Heart right ventricle (tissue), 16 donors: ENCODE measurements at regions not wholly inside any gene's neighbourhood (a gene's known extent, or its start where the extent isn't known, plus 50 kb on each side); places are given as distances from the start of the nearest gene placed in this dataset.
A peak's percentile ranks its signal among the peaks of the same experiment; 100 is the strongest.

Source experiments
- ATAC-seq, 8 donors: fragments of 200-7000 bp; cut with Tn5 transposase; one replicate each; pipeline ENCODE4 v1.9.1; 2020; ENCODE audit warnings: mild to moderate bottlenecking in 8 of 8, moderate library complexity in 8 of 8, moderate number of reproducible peaks in 1 of 8
- DNase-seq, 2 donors: peaks; one replicate each; pipeline ENCODE4 v3.0.0-alpha.2; 2020
- H3K27ac ChIP-seq, 10 donors: fragments of 200-600 bp; sonication (generic) in 2 of 10; one replicate each; pipeline versions ENCODE4 v1.5.0 to v1.8.0; 2020 to 2022; ENCODE audit warnings: mild to moderate bottlenecking in 3 of 10
- H3K27me3 ChIP-seq, 7 donors: fragments of 200-600 bp; one replicate each; pipeline ENCODE4 v1.8.0; 2021 to 2022; ENCODE audit warnings: mild to moderate bottlenecking in 2 of 7
- H3K36me3 ChIP-seq, 9 donors: fragments of 200-600 bp; sonication (generic) in 1 of 9; one replicate each; pipeline versions ENCODE4 v1.5.0 to v1.8.0; 2020 to 2022; ENCODE audit warnings: mild to moderate bottlenecking in 2 of 9
- H3K4me1 ChIP-seq, 9 donors: fragments of 200-600 bp; sonication (generic) in 1 of 9; one replicate each; pipeline versions ENCODE4 v1.5.0 to v1.8.0; 2020 to 2022; ENCODE audit warnings: mild to moderate bottlenecking in 4 of 9
- H3K4me3 ChIP-seq, 10 donors: fragments of 200-600 bp; sonication (generic) in 2 of 10; one replicate each; pipeline versions ENCODE4 v1.5.0 to v1.8.0; 2020 to 2022; ENCODE audit warnings: mild to moderate bottlenecking in 7 of 10, moderate library complexity in 2 of 10
- H3K9me3 ChIP-seq, 11 donors: fragments of 200-600 bp in 10 of 11; sonication (generic) in 2 of 11; one replicate each; pipeline versions ENCODE4 v1.5.0 to v1.8.0; 2013 to 2022; ENCODE audit warnings: mild to moderate bottlenecking in 2 of 11, control low read depth in 1 of 11, moderate library complexity in 1 of 11
- CTCF ChIP-seq, 9 donors: fragments of 200-600 bp; sonication (generic) in 2 of 9; IDR thresholded peaks; one replicate each; pipeline versions ENCODE4 v1.5.0 to v1.8.0; 2021 to 2022; ENCODE audit warnings: antibody characterized with exemption in 9 of 9, mild to moderate bottlenecking in 5 of 9, moderate library complexity in 1 of 9
- WGBS, 2 donors: extraction: QIAGEN DNeasy Blood & Tissue Kit; methylation state at CpG; one replicate each; pipeline ENCODE4 v1.1.7; 2013; ENCODE audit warnings: inconsistent platforms in 1 of 2; 5-methylcytosine and 5-hydroxymethylcytosine counted together
- intact Hi-C, 10 donors: fragments of 100-400 bp; cut with DNase I; formaldehyde crosslinking; loops; one replicate each; pipeline versions ENCODE4 v1.11.1 to v1.14.2; 2022
- donor health status: Arrhythmogenic right ventricular cardiomyopathy.
- donor health status: ischemic (EF 13 %, LVEDD 7.1; RV severe dilation, severe dysfunction).
- donor health status: healthy with polysubstance abuse.
- donor health status: DM: no; HTN: yes; CAD: no.
- donor health status: DM: no; HTN: no; CAD: no.
- donor health status: ischemic (EF 25% LVEDD 6.9; RV normal size, moderate dysfunction).
- donor health status: ischemic (EF 25% LVEDD 5.7; RV mildly dilated, moderate dysfunction).
- donor health status: healthy.
- donor health status: DM: yes; HTN: yes; CAD: no.
- donor health status: Ischemic cardiomyopathy.
- donor health status: ischemic (EF 35%, LVEDD 5.7; RV mildly dilated, moderate dysfunction).
- donor health status: nonischemic (EF 11% LVEDD 7.7; RV severe dilation, severe dysfunction).
- donor health status: DM: yes; HTN: yes; CAD: no.
- donor health status: PGD.
- donor health status: ischemic (EF 29% LVEDD 5.4; RV normal size, mild dysfunction).
- donor health status: nonischemic (EF 23%, LVEDD 6.1; RV moderate dilation, normal function).

- WGBS, 2 donors: 96 to 99% methylated on average over 6 of the region's 6 CpGs
- Histone ChIP-seq H3K9me3 (no peaks in the 10 kb centered on the region), H3K27me3 (no peaks in the 10 kb centered on the region), H3K4me3 (no peak overlapping the region), H3K36me3 (no peaks in the 10 kb centered on the region), H3K27ac (no peak overlapping the region), H3K4me1 (peaks cover 0 to 17% (median 0%) of the 10 kb centered on the region in 9 donors)
- intact Hi-C loops: no loop called here
- TF ChIP-seq CTCF (IDR thresholded peaks at IDR 0.05): no peak
- ATAC-seq (no peak), DNase-seq (no peak)
These were observed 59.7 kb upstream of the SLCO3A1 start for GRCh38 chr15:91793771-91794170.

- Histone ChIP-seq H3K36me3 (no peaks in the 10 kb centered on the region), H3K4me1 (peaks cover 0 to 17% (median 0%) of the 10 kb centered on the region in 9 donors), H3K9me3 (no peaks in the 10 kb centered on the region), H3K27me3 (no peaks in the 10 kb centered on the region), H3K4me3 (no peak overlapping the region), H3K27ac (no peak overlapping the region)
- WGBS, 2 donors: 52 to 57% methylated on average over 1 of the region's 1 CpG
- intact Hi-C loops: no loop called here
- no peak for TF ChIP-seq CTCF (IDR thresholded peaks at IDR 0.05)
- DNase-seq (no peak), ATAC-seq (no peak)
These were observed 58.3 kb upstream of the SLCO3A1 start for GRCh38 chr15:91795235-91795634.

- H3K4me1 ChIP-seq: peaks cover 0 to 20% (median 5%) of the 10 kb centered on the region in 9 donors
- intact Hi-C loops: no loop called here
- no peak overlapping the region for H3K4me3 ChIP-seq
- H3K36me3 ChIP-seq: no peaks in the 10 kb centered on the region
- 39 to 53% methylated on average over 9 of the region's 9 CpGs for WGBS, 2 donors
- no peaks in the 10 kb centered on the region for H3K9me3 ChIP-seq
- TF ChIP-seq CTCF (IDR thresholded peaks at IDR 0.05): no peak
- DNase-seq (peak in 1 of 2 donors; percentile 58), ATAC-seq (peak; percentile 93 to 99 (median 98))
- H3K27me3 ChIP-seq: peaks cover 0 to 3% (median 0%) of the 10 kb centered on the region in 7 donors
- peak overlapping the region; percentile 56 to 86 (median 70) for H3K27ac ChIP-seq
These were observed 51.5 kb upstream of the SLCO3A1 start for GRCh38 chr15:91801836-91802534.

- Histone ChIP-seq H3K27ac (peak overlapping the region in 3 of 10 donors; percentile 56 to 86 (median 71)), H3K4me3 (no peak overlapping the region), H3K27me3 (peaks cover 0 to 3% (median 0%) of the 10 kb centered on the region in 7 donors), H3K4me1 (peaks cover 0 to 20% (median 5%) of the 10 kb centered on the region in 9 donors), H3K36me3 (no peaks in the 10 kb centered on the region), H3K9me3 (no peaks in the 10 kb centered on the region)
- DNase-seq (no peak), ATAC-seq (no peak)
- intact Hi-C loops: no loop called here
- no peak for TF ChIP-seq CTCF (IDR thresholded peaks at IDR 0.05)
- 73 to 76% methylated on average over 6 of the region's 6 CpGs for WGBS, 2 donors
These were observed 50.2 kb upstream of the SLCO3A1 start for GRCh38 chr15:91803260-91803659.
